OCI-LY1 (cell line): ENCODE measurements at regions not wholly inside any gene's neighbourhood (a gene's known extent, or its start where the extent isn't known, plus 50 kb on each side); places are given as distances from the start of the nearest gene placed in this dataset.

Source experiments
- EZH2 ChIP-seq: fragments of 200-600 bp; sonication (generic), shearing (Covaris generic); IDR thresholded peaks from 2 replicates; pipeline ENCODE4 v1.8.0; 2017; ENCODE audit warnings: borderline replicate concordance, mixed run types, mild to moderate bottlenecking, antibody characterized with exemption, low read length, moderate library complexity, mixed read lengths
- TF ChIP-seq, protein P1 (sequence below): fragments of 200-600 bp; sonication (generic), shearing (Covaris generic); IDR thresholded peaks from 2 replicates; pipeline ENCODE4 v1.5.1; 2017; ENCODE audit warnings: mild to moderate bottlenecking, antibody characterized with exemption, low read length, moderate library complexity, mixed read lengths

DNA sequence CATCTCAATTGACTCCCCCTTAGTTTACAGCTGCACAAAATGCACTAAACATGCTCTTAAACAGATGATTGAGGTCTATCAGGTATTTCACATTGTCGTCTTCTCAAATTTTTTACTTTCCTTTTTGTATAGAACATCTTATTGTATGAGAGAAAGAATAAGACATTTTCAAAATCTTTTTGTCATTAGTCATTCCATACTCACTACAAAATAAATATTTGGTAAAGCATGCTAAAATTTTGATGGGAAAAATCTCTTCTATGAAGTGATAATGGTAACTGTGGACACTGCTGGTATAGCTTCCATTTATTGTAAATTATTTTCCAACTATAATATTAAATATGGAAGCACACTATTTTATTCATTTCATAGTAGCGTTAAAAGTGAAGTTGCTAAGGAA is 185.6 kb upstream of the FSTL5 start:
- TF ChIP-seq, protein P1, sequence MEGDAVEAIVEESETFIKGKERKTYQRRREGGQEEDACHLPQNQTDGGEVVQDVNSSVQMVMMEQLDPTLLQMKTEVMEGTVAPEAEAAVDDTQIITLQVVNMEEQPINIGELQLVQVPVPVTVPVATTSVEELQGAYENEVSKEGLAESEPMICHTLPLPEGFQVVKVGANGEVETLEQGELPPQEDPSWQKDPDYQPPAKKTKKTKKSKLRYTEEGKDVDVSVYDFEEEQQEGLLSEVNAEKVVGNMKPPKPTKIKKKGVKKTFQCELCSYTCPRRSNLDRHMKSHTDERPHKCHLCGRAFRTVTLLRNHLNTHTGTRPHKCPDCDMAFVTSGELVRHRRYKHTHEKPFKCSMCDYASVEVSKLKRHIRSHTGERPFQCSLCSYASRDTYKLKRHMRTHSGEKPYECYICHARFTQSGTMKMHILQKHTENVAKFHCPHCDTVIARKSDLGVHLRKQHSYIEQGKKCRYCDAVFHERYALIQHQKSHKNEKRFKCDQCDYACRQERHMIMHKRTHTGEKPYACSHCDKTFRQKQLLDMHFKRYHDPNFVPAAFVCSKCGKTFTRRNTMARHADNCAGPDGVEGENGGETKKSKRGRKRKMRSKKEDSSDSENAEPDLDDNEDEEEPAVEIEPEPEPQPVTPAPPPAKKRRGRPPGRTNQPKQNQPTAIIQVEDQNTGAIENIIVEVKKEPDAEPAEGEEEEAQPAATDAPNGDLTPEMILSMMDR: no peak
- no peak for TF ChIP-seq EZH2
